ENCODE measurements at regions not wholly inside any gene's neighbourhood (a gene's known extent, or its start where the extent isn't known, plus 50 kb on each side); places are given as distances from the start of the nearest gene placed in this dataset.

- Histone ChIP-seq H3K4me1 (ENCODE audit: low read depth) (peaks cover 5% of the 10 kb centered on the region), H3K9me3 (no peaks in the 10 kb centered on the region), H3K4me3 (no peak overlapping the region), H3K36me3 (ENCODE audit: low read depth) (no peaks in the 10 kb centered on the region)
- no peak for TF ChIP-seq CTCF (IDR thresholded peaks at IDR 0.05)
- intact Hi-C loops (cut with DNase I, micrococcal nuclease): loop anchor here in 1 of 2 donors (10.0 kb wide), 1 partner anchor 515 kb away; the partner anchor contains the start of gene NAPG
- ATAC-seq: no peak
- DNase-seq: no peak
These were observed 95.7 kb downstream of the VAPA start for GRCh38 chr18:10009321-10010144.

GRCh38 chr18:10010611-10011015 is 96.8 kb downstream of the VAPA start:
- H3K4me1 ChIP-seq (ENCODE audit: low read depth): peaks cover 5% of the 10 kb centered on the region
- intact Hi-C loops (cut with DNase I, micrococcal nuclease): no loop called here
- H3K36me3 ChIP-seq (ENCODE audit: low read depth): no peaks in the 10 kb centered on the region
- no peaks in the 10 kb centered on the region for H3K9me3 ChIP-seq
- no peak overlapping the region for H3K4me3 ChIP-seq
- ATAC-seq (peak; percentile 79), DNase-seq (peak in 2 of 3 donors; percentile 33 to 44)
- TF ChIP-seq CTCF (IDR thresholded peaks at IDR 0.05): no peak

- Histone ChIP-seq H3K9me3 (no peaks in the 10 kb centered on the region), H3K36me3 (ENCODE audit: low read depth) (no peaks in the 10 kb centered on the region), H3K4me1 (ENCODE audit: low read depth) (peaks cover 5% of the 10 kb centered on the region), H3K4me3 (no peak overlapping the region)
- intact Hi-C loops (cut with DNase I, micrococcal nuclease): no loop called here
- ATAC-seq (no peak), DNase-seq (no peak)
- TF ChIP-seq CTCF (IDR thresholded peaks at IDR 0.05): no peak
These were observed 97.2 kb downstream of the VAPA start for GRCh38 chr18:10011061-10011460.

GRCh38 chr18:10011751-10012150 is 97.9 kb downstream of the VAPA start:
- no peak for ATAC-seq
- Histone ChIP-seq H3K4me3 (no peak overlapping the region), H3K36me3 (ENCODE audit: low read depth) (no peaks in the 10 kb centered on the region), H3K9me3 (no peaks in the 10 kb centered on the region), H3K4me1 (ENCODE audit: low read depth) (peaks cover 5% of the 10 kb centered on the region)
- DNase-seq: no peak
- TF ChIP-seq CTCF (IDR thresholded peaks at IDR 0.05): no peak
- intact Hi-C loops (cut with DNase I, micrococcal nuclease): no loop called here

- no peak for ATAC-seq
- no peak for TF ChIP-seq CTCF (IDR thresholded peaks at IDR 0.05)
- no peaks in the 10 kb centered on the region for H3K9me3 ChIP-seq
- no peaks in the 10 kb centered on the region for H3K36me3 ChIP-seq (ENCODE audit: low read depth)
- H3K4me1 ChIP-seq (ENCODE audit: low read depth): peaks cover 5% of the 10 kb centered on the region
- DNase-seq: no peak
- intact Hi-C loops (cut with DNase I, micrococcal nuclease): no loop called here
- no peak overlapping the region for H3K4me3 ChIP-seq
These were observed 98.7 kb downstream of the VAPA start for GRCh38 chr18:10012526-10012925.
